Left ventricle myocardium superior (tissue), 1 donor: ENCODE measurements at regions not wholly inside any gene's neighbourhood (a gene's known extent, or its start where the extent isn't known, plus 50 kb on each side); places are given as distances from the start of the nearest gene placed in this dataset.
"Not testable (repeated sequence)": the region's sequence is repeated elsewhere in the genome, so short reads cannot be mapped to it uniquely, and the experiment has no call there.

Experiments
- ATAC-seq: fragments of 200-7000 bp; cut with Tn5 transposase; one replicate; pipeline ENCODE4 v1.9.1; 2020; ENCODE audit warnings: mild to moderate bottlenecking, moderate library complexity
- DNase-seq: peaks from one replicate; pipeline ENCODE4 v3.0.0-alpha.2; 2020
- intact Hi-C: fragments of 100-400 bp; cut with micrococcal nuclease; formaldehyde crosslinking; loops from one replicate; pipeline ENCODE4 v1.11.0; 2022
- donor health status: DM: no; HTN: yes; CAD: no; lungs with severe emphysema.

DNA sequence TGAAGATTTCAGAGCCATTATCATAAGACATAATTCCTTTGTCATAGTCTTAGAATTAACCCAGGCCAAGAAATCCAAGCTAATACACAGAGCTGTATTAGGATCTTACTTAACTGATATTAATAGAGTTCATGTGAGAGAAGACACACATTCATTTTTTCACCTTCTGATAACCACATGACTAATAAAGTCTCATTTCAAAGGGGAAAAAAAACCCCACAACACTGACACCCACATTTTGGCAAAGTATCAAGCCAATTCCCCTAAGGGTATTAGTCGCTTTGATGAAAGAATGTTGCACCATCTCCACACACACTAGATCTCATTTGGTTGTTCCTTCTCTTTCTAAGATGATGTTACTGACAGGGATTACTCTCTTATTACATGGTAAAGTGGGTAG lies 344.4 kb upstream of the ESRRG start:
- ATAC-seq (no peak), DNase-seq (no peak)
- intact Hi-C loops, result no loop called here

- no peak for DNase-seq
- ATAC-seq, result no peak
- intact Hi-C loops, result no loop called here
These were observed 343.6 kb upstream of the ESRRG start for GRCh38 chr1:217066794-217067193.

GRCh38 chr1:217063172-217063908 lies 340.1 kb upstream of the ESRRG start:
- intact Hi-C loops, result no loop called here
- ATAC-seq, result peak; percentile 84
- DNase-seq, result no peak

GRCh38 chr1:217062586-217062985 lies 339.4 kb upstream of the ESRRG start:
- no peak for DNase-seq
- ATAC-seq, result no peak
- intact Hi-C loops, result no loop called here

DNA sequence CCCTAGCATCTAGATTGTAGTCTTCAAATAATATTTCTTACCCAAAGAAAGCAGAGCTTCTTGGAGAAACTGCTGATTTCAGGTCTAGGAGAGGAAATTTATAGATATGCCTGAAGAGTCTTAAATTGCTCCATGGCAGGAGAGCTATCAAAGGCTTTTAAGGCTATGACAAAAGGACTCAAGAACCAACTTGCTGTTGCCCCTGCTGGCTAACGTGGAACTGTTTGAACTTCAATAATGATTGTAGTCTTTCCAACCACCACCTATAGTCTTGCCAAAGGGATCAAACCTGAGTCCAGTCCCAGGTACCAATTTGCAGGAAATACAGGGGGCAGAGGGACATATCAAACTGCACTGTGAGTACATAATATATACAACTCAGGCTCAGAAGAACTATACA lies 336.2 kb upstream of the ESRRG start:
- no peak for ATAC-seq
- intact Hi-C loops, result no loop called here
- DNase-seq, result no peak

DNA sequence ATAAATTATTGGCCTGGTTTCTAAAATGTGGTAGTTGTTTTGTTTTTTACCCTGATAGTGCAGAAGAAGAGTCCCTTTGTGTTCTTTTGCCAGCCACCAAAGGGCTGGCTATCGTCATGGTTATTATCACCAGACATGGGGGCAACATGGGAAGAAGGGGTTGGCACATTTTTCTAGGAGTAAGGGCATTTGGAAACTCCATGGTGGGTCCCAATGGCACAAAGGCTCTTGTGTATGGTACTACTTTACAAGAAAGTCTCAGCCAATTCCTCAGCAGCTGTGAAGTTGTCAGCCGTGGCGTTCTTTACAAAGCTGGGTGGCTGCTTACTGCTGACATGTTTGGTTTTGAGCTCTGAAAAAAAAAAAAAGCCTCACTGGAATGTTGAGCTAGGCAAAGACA lies 330.4 kb upstream of the ESRRG start:
- DNase-seq, result no peak
- peak; percentile 26 for ATAC-seq
- intact Hi-C loops, result no loop called here

DNA sequence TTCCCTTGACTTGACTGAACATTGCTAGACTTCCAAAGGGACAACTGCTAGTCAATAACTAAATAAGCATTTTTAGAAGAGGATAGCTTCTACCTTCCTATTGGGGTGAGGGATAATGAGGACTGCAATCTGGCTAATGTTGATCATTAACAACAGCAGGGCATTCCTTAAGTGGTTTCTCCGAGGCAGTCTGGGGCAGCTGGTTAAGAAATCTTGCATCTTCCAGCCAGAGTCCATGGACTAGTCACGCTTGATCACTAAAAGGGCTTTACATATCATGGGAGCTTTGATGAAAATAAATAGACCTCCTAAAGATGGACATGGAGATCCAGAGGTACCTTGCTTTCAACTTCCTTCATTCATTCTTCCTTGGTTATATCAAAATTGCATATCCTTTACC lies 329.4 kb upstream of the ESRRG start:
- ATAC-seq, result no peak
- intact Hi-C loops, result no loop called here
- DNase-seq, result no peak

DNA sequence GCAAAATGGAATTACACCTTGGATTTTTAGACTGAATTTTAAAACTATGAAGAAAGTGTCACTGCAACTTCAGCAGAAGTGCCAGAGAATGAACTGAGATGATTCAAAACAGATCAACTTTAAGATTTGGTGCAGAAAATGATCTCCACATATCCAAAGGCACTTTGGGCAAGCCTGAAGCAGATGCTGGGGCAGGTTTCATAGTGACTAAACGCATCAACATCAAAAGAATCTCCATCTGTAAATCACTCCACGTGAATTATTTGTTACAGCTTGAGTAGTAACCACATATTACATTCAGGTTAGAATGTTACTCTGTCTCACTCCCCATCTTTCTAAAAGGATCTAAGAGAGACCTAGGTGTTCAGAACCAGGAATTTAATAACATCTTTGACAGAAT lies 329.0 kb upstream of the ESRRG start:
- intact Hi-C loops, result no loop called here
- no peak for ATAC-seq
- DNase-seq, result no peak

DNA sequence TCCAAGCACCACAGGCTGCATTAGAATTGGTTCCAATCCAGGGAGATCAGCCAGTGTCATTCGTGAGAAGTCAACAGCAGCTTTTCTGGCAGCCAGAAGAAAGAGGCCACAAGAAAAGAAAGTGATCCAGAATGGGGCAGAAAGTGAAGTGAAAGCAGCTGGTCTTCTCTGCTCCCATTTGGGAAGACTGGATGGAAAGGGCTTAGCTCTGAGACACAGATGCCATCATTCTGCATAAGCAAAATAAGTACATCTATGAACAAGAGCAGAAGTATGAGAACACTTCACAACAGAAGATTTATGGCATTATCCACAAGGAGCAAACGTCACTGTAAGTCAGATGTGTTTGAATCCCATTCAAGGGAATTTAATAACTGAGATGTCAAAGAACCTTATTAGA lies 326.5 kb upstream of the ESRRG start:
- intact Hi-C loops, result no loop called here
- DNase-seq (no peak), ATAC-seq (no peak)

GRCh38 chr1:217049081-217049480 lies 325.9 kb upstream of the ESRRG start:
- ATAC-seq (no peak), DNase-seq (no peak)
- intact Hi-C loops, result no loop called here

DNA sequence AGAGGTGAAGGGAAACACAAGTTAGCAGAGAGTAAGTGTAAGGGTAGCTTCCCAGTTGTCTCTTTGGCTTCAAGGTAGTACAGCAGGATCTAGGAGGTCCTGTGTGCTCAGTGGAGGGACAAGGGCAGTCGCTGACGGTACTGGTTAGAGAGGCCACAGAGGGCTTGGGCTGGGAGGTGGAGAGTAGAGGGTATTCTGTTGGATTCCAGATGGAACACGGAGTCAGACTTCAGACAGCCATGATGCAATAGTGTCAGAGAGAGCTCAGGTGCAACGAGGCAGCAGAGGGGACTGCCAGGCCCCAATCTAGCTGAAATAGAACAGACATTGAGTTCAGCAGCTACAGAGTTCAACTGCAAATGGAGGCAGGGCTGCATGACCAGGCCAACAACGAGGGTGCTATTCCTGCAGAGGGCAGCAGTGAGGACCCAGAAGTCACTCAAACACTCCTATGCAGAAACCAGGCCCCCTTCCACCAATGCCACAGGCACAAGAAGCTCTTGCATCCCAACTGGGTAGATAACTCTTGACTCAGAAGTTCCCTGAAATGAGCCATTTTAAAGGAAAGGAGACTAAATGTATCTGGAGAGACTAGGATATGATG lies 325.0 kb upstream of the ESRRG start:
- DNase-seq, result no peak
- no peak for ATAC-seq
- intact Hi-C loops, result no loop called here

GRCh38 chr1:217040711-217041455 lies 317.7 kb upstream of the ESRRG start:
- no peak for ATAC-seq

GRCh38 chr1:217039926-217040325 lies 316.7 kb upstream of the ESRRG start:
- intact Hi-C loops, result no loop called here
- DNase-seq (no peak), ATAC-seq (no peak)

More at GRCh38 chr1:217040711-217041455, 317.7 kb upstream of the ESRRG start:
- intact Hi-C loops, result no loop called here
- DNase-seq, result no peak

DNA sequence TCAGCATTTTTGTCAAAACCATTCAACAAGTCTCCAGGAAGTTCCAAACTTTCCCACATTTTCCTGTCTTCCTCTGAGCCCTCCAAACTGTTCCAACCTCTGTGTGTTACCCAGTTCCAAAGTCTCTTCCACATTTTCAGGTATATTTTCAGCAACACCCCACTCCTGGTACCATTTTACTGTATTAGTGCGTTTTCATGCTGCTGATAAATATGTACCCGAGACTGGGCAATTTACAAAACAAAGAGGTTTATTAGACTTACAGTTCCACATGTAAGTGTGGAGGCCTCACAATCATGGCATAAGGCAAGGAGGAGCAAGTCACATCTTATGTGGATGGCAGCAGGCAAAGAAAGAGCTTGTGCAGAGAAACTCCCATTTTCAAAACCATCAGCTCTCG lies 315.9 kb upstream of the ESRRG start:
- ATAC-seq, DNase-seq, intact Hi-C loops: not testable (repeated sequence)

GRCh38 chr1:217036757-217037156 lies 313.5 kb upstream of the ESRRG start:
- intact Hi-C loops, result no loop called here
- DNase-seq, result no peak
- ATAC-seq, result no peak

GRCh38 chr1:217032715-217033367 lies 309.6 kb upstream of the ESRRG start:
- intact Hi-C loops, result no loop called here
- ATAC-seq (peak; percentile 83), DNase-seq (peak; percentile 34)

DNA sequence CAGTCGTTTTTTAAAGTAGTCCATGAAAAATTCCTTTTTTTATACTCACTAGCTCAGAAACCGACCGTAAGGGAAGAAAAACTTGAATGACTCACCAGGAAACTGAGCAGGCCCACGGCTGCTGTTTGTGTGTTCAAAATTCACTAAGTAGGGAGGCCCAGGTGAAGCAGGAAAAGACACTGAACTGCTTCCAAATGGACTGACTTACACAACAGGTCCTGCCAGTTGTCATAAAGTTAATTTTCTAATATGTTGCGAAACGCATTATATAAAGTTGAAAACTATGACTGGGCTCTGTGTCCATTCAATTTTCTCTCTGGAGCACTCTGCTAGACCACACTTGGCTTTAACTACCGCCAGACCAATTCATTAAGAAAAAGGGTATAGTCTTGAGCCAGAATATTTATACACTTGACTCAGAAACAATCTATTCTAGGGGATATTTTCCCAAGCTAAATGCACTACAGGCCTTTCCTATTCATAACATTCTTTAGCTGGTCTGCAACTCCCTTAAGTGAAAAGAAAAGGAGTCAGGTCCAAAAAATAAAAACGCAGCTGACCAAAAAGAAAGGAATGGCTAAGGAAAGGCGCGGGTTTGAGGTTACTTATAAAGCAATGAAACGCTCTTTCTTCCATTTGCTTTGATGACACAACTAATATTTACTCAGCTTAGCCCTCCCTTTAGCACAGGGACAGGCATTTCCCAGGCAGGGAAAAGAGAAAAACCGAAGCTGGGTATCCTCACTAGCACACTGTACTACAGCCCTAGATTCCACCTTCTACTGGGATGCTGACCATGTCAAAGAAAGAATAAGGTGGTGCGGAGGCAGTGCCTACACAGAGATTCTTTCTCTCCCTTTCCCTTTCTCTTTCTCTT lies 306.3 kb upstream of the ESRRG start:
- no peak for ATAC-seq
- intact Hi-C loops, result no loop called here
- DNase-seq, result no peak

DNA sequence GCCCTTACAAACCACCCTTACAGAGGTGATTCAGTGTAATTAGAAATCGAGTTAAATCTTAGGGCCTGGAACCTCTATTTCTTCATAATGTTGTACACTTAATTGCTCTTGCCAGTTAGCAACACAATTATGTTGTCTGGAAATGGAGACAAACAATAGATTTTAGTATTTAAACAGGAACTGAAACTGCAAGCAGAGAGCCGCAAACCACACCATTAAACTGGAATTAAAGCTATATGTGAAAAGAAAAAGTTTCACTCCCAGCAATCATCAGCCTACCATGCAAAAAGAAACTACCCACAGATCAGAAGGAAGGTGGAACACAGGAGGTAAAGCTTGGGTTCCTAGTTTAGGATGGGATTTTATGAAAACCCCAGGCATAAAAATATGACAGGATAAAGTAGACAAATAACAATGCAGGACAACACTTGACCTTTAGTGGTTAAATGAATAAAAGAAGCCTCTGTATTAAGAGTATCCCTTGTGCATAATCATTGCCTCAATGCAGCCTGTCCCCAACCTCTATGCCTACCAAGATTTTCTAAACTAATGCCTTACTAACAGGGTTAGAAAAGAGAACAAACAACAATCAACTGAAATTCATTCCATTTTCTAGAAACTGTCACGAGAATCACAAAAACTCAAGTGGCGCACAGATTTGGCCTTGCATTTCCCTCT lies 304.3 kb upstream of the ESRRG start:
- ATAC-seq (no peak), DNase-seq (no peak)
- intact Hi-C loops, result no loop called here

DNA sequence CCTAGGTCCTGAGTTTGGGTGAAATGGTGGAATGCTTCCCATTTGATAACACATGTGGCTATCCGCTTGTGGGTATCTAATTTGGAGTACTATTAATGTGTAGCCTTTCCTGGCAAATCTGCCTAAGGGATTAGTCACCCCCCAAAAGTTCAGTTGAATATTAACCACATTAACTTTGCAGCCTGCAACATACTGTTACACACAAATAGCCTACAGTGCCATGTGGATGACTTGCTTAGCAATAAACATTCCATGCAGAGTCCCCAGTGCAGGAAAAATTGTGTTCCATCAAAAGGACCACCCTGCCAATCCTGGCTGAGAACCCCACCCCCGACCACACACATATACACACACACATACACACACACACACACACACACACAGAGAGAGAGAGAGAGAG lies 303.3 kb upstream of the ESRRG start:
- no peak for ATAC-seq
- intact Hi-C loops, result no loop called here
- no peak for DNase-seq
